Left lobe of liver (tissue), 2 donors: ENCODE measurements at regions not wholly inside any gene's neighbourhood (a gene's known extent, or its start where the extent isn't known, plus 50 kb on each side); places are given as distances from the start of the nearest gene placed in this dataset.

ENCODE experiments used
- ATAC-seq: fragments of 200-7000 bp; cut with Tn5 transposase; one replicate; pipeline ENCODE4 v1.9.1; 2020; ENCODE audit warnings: mild to moderate bottlenecking, moderate library complexity
- DNase-seq: peaks from one replicate; pipeline ENCODE4 v3.0.0-alpha.2; 2020; ENCODE audit warnings: low spot score
- donor health status: DM: no; HTN: no; CAD: no; lungs with moderate emphysema.
- donor health status: DM: no; HTN: yes; CAD: no.

DNA sequence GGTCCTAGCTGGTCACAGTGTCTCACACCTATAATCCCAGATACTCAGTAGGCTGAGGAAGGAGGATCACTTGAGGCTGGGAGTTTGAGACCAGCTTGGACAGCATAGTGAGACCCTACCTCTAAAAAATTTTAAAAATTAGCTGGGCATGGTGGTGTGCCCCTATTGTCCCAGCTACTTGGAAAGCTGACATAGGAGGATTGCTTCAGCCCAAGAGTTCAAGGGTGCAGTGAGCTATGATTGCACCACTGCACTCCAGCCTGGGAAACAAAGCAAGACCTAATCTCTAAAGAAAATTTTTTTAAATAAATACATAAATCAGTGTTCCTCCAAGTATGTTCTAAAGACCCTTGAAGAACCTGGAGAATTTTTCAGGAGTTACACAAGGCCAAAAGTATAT lies 50.6 kb upstream of the GNAO1 start:
- peak; percentile 75 for ATAC-seq

DNA sequence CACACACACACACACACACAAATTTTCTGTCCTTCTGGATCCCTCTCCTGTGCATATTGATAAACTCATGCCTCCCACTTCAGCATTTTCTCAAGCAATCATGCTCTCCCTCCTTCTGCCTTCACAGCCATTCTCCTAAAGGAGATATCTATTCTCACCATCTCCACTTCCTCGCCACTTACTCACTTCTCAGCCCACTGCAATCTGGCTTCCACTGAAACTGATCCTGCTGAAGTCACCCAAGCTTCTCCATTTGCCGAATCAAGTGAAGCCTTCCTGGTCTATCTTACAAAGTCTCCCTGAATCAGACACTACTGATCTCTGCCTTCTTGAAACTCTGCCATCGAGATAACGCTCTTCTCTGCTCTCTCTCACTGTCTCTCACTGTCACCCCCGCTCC lies 54.0 kb upstream of the GNAO1 start:
- DNase-seq: no peak
- no peak for ATAC-seq

More for the DNA sequence above, 50.6 kb upstream of the GNAO1 start:
- no peak for DNase-seq

- no peak for ATAC-seq
- DNase-seq: no peak
Observed at GRCh38 chr16:56136256-56136655, 55.0 kb upstream of the GNAO1 start.

GRCh38 chr16:56134790-56135189 lies 56.5 kb upstream of the GNAO1 start:
- DNase-seq: no peak
- no peak for ATAC-seq

- DNase-seq (no peak), ATAC-seq (peak; percentile 99)
Observed at GRCh38 chr16:56125922-56126321, 65.4 kb upstream of the GNAO1 start.

- ATAC-seq: no peak
Observed at GRCh38 chr16:56122251-56122650, 69.0 kb upstream of the GNAO1 start.

GRCh38 chr16:56121156-56121500 lies 70.2 kb upstream of the GNAO1 start:
- DNase-seq: no peak
- ATAC-seq: no peak

More at GRCh38 chr16:56122251-56122650, 69.0 kb upstream of the GNAO1 start:
- no peak for DNase-seq

- no peak for ATAC-seq
Observed at GRCh38 chr16:56120447-56121155, 70.7 kb upstream of the GNAO1 start.

GRCh38 chr16:56119133-56119532 lies 72.2 kb upstream of the GNAO1 start:
- ATAC-seq (no peak), DNase-seq (no peak)

More at GRCh38 chr16:56120447-56121155, 70.7 kb upstream of the GNAO1 start:
- no peak for DNase-seq

- ATAC-seq (no peak), DNase-seq (no peak)
Observed at GRCh38 chr16:56116577-56116964, 74.7 kb upstream of the GNAO1 start.

DNA sequence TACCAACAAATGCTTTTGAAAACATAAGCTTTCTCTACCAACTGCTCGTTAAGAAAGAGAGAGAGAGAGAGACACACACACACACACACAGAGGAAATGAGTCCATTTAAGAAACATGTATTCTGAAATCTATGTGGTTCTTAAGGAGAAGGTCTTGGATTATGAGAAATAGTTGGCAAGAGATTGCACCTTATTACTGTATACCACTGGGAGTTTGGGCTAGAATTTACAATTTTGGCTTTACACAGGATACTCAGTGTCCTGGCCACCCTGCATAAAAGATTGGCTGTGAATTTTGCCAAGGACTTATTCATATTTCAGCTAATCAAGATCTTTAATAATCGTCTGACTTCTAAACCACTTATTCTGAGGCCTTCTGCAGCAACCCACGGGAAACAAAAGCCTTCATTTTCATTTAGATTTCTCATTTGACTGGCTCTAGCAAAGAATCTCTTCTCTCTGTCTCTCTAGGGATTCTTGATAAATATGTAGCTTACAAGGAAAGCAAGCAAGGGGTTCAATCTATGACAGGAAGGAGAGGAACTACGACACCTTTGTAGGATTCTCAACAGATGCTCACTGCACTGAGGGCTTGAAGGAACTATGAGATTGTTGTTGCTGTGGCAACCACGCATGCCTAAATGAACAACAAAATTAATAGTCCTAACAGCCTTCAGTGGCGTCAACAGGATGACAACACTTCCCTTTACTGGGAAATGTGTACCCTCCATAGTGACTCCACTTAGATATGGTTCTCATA lies 75.3 kb upstream of the GNAO1 start:
- DNase-seq (no peak), ATAC-seq (no peak)

DNA sequence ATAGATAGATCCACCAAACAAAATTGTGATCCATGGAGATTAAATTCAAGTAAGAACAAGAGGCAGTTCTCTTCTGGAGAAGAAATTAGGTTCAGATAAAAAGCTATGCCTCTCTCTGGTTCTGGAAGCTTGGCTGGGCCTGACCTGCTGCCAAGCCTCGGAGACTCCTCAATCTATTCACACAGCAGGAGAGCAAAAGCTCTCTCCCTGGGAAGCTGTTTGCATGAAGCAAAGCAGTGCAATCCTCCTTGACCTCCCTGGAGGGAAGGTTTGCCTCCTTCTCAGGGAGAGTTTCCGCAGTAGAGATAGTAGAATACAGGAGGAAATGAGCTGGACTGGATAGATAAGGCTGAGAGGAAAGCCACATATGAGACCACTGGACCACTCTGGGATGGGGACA lies 78.1 kb upstream of the GNAO1 start:
- DNase-seq (no peak), ATAC-seq (no peak)

DNA sequence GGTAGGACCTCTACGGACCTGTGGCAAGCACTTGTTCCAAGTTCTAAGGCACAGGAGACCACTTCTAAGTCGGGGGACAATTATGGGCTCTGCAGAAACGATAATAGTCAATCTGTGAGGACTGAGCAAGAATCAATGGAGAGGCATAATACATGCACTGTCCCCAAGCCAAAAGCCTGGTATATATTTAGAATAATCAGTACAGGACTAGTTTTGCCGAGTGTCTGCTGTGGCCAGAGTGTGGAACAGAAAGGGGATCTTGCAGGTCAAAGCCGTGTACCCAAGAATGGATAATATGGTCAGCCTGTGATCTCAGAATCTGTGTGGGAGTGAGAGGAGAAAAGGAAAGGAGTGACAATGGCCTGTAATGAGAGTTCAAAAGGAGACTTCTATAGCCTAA lies 80.2 kb upstream of the GNAO1 start:
- DNase-seq (no peak), ATAC-seq (no peak)

DNA sequence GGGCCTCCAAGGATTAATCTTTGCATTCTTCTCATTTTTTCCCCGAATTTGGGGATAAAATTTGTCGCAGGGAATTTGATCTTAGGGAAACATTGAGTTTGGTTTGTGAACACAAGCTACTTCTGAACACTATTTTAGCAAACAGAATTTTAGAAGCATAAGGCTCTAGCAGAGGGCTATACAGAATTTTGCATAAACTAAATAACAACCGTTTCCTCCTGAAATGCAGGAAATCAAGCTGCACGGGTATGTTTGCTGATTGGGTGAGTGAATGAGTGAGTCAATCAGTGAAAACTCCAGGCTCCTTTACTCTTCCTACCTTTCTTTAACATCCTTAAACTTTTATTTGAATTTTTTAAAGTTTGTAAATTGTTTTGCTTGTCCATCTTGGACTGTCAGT lies 81.3 kb upstream of the GNAO1 start:
- DNase-seq: no peak
- ATAC-seq: no peak

DNA sequence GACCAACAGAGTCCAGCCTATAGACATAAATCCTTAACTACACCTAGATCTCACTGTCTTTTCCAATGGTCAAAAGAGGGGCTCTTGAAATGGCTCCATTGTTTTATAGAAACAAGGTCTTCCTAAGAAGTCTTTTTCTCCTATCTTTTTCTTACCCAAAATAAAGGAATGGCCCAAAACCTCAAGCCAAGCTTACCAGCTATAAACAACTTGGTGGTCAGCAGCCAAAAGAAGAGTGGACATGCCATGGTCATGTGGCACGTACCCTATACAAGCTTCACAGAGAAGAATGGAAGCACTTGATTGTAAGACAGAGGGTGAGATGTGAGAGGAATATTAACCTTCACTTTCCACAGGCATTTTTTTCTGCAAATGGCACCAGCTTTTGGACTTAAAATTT lies 82.1 kb upstream of the GNAO1 start:
- no peak for ATAC-seq
- no peak for DNase-seq

GRCh38 chr16:56108724-56109123 lies 82.6 kb upstream of the GNAO1 start:
- ATAC-seq: no peak
- no peak for DNase-seq

GRCh38 chr16:56108056-56108471 lies 83.2 kb upstream of the GNAO1 start:
- no peak for DNase-seq
- ATAC-seq: no peak

- ATAC-seq (no peak), DNase-seq (no peak)
Observed at GRCh38 chr16:56106527-56106926, 84.8 kb upstream of the GNAO1 start.

GRCh38 chr16:56102906-56103305 lies 88.4 kb upstream of the GNAO1 start:
- ATAC-seq (no peak), DNase-seq (no peak)

DNA sequence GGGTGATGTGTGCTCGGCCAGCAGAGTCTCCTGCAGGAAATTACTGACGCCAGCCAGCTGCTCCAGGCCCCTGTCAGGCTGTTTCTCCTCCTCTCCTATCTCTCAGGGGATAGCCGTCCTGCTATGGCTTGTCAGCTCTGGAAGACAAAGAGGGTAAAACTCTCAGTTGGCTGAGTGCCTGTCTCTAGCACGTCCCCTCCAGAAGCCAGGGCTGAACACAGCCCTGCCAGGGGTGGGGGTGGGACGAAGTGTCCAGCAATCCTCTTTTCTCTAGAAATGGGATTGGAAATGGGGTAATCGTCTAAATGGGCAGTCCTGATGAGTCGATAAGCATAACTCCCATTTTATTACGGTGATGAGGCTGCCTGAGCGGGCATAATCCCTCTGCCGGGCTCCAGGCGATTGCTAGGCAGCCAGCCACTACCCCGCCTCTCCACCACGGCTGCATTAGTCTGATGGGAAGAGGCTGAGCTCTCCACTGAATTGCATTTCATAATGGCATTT lies 89.1 kb upstream of the GNAO1 start:
- ATAC-seq (peak; percentile 42), DNase-seq (no peak)

DNA sequence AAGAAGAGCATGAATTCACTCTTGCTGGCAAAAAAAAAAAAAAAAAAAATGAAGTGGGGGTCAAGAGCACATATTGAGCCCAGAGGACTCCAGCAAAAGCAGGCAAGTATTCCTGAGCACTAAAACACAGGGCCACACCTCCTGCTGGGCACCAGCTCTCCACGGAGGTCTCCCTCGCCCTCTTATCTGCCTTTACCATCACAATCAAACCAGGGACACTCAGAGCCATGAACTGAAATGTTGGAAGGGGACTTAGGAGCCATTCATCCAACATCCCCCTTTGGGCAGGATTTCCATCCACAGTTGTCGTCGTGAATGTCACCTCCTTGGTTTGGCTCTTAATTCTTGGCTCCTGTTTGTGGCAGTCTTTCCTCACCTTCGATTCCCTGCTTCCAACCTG lies 89.8 kb upstream of the GNAO1 start:
- ATAC-seq (no peak), DNase-seq (no peak)

GRCh38 chr16:56097306-56097705 lies 94.0 kb upstream of the GNAO1 start:
- no peak for DNase-seq
- ATAC-seq: no peak
